ENCODE measurements at regions not wholly inside any gene's neighbourhood (a gene's known extent, or its start where the extent isn't known, plus 50 kb on each side); places are given as distances from the start of the nearest gene placed in this dataset.
A peak's percentile ranks its signal among the peaks of the same experiment; 100 is the strongest.

DNA sequence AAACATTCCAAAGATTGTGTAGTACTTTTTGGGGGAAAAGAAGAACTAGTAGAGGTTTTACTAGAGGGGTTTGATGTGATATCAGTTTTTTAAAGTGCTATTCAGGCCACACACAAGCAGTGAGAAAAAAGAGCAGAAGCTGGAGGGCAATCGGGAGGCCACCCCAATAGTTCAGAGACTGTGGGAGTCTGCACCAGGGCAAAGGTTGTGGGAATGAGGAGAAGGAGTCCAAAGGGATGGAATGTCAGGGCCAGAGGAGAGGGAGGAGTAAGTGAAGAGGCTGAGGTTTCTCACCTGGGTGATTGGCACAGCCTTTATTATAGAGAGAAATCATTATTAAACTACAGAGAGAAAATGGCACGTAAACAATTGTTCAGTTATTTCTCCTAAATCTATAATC lies 134.9 kb upstream of the RAD23B start:
- no peak for TF ChIP-seq SUZ12 (IDR thresholded peaks at IDR 0.05; ENCODE audit: extremely low read depth, insufficient read depth, insufficient read length)
- TF ChIP-seq YY1 (IDR thresholded peaks at IDR 0.05; ENCODE audit: insufficient read depth, insufficient read length), result no peak
- no peak for TF ChIP-seq ZNF274 (IDR thresholded peaks at IDR 0.05; ENCODE audit: low read depth, low read length)
- Histone ChIP-seq H3K4me3 (ENCODE audit: insufficient read length, low read depth) (no peak overlapping the region), H3K9me3 (ENCODE audit: insufficient read depth, low read length) (peaks cover 23% of the 10 kb centered on the region), H3K27me3 (ENCODE audit: insufficient read depth, insufficient read length) (no peaks in the 10 kb centered on the region), H3K36me3 (ENCODE audit: insufficient read depth, insufficient read length, low read length) (no peaks in the 10 kb centered on the region), H3K9ac (ENCODE audit: insufficient read length, low read depth) (no peak overlapping the region), H3K4me1 (ENCODE audit: insufficient read depth, insufficient read length) (no peaks in the 10 kb centered on the region)
- DNase-seq (ENCODE audit: low read depth, low spot score), result no peak

DNA sequence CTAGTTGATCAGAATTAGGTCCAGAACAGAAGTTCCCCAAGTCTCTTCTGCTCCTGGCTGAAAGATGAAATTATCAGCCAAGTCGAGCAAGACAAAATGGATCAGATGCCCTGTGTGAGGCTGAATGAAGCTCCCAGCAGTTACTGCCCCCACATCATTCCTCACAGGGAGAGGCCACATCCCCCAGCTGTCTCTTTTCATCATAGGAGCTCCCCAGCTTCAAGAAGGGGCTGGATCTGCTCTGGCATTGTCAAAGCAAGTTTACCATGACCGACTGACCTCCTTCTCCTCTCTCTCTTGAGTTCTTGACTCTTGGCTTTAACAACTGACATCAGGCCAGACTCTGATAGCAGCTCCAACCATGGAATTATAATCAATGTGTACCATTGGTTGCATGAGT lies 133.3 kb upstream of the RAD23B start:
- Histone ChIP-seq H3K27me3 (ENCODE audit: insufficient read depth, insufficient read length) (no peaks in the 10 kb centered on the region), H3K4me3 (ENCODE audit: insufficient read length, low read depth) (no peak overlapping the region), H3K9ac (ENCODE audit: insufficient read length, low read depth) (no peak overlapping the region), H3K4me1 (ENCODE audit: insufficient read depth, insufficient read length) (peaks cover 3% of the 10 kb centered on the region), H3K36me3 (ENCODE audit: insufficient read depth, insufficient read length, low read length) (no peaks in the 10 kb centered on the region), H3K9me3 (ENCODE audit: insufficient read depth, low read length) (peaks cover 23% of the 10 kb centered on the region)
- TF ChIP-seq YY1 (IDR thresholded peaks at IDR 0.05; ENCODE audit: insufficient read depth, insufficient read length) (no peak), ZNF274 (IDR thresholded peaks at IDR 0.05; ENCODE audit: low read depth, low read length) (no peak), SUZ12 (IDR thresholded peaks at IDR 0.05; ENCODE audit: extremely low read depth, insufficient read depth, insufficient read length) (no peak)
- DNase-seq (ENCODE audit: low read depth, low spot score), result no peak

DNA sequence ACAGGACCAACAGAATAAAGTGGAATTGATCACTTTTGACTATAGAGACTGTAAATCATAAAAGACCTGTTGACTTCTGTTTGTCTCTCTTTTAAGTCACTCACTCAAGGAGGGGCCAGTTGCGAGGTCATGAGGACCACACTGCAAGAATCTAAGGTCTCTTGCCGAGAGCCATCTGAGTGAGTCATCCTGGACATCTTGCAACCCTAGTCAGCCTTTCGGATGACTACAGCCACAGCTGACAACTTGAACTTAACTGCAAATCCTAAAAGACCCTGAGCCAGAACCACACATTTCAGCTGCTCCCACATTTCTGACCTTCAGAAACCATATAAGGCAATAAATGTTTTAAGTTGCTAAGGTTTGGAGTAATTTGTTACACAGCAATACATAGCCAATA lies 129.7 kb upstream of the RAD23B start:
- no peak for TF ChIP-seq SUZ12 (IDR thresholded peaks at IDR 0.05; ENCODE audit: extremely low read depth, insufficient read depth, insufficient read length)
- no peak for TF ChIP-seq YY1 (IDR thresholded peaks at IDR 0.05; ENCODE audit: insufficient read depth, insufficient read length)
- no peak for TF ChIP-seq ZNF274 (IDR thresholded peaks at IDR 0.05; ENCODE audit: low read depth, low read length)
- H3K27me3 ChIP-seq (ENCODE audit: insufficient read depth, insufficient read length), result no peaks in the 10 kb centered on the region

DNA sequence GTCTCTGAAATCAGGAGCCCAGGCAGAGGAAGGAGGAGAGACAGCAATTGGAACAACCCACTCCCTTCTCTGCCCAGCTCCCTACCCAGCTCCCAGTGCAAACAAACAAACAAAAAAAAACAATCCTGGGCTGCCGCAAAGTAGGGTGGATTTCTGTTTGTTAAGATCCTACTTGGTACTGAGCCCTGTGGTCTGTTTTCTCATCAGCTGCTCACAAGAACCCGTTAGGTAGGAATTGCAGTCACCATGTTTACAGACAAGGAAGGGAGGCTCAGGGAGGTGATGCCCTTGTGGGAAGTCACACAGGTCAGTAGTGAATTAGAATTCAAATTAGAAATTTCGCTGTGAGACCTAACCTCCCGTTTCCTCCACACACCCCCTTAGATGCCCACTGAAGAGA lies 128.8 kb upstream of the RAD23B start:
- Histone ChIP-seq H3K4me3 (ENCODE audit: insufficient read length, low read depth) (no peak overlapping the region), H3K9ac (ENCODE audit: insufficient read length, low read depth) (no peak overlapping the region), H3K4me1 (ENCODE audit: insufficient read depth, insufficient read length) (peaks cover 3% of the 10 kb centered on the region), H3K27me3 (ENCODE audit: insufficient read depth, insufficient read length) (no peaks in the 10 kb centered on the region), H3K36me3 (ENCODE audit: insufficient read depth, insufficient read length, low read length) (no peaks in the 10 kb centered on the region), H3K9me3 (ENCODE audit: insufficient read depth, low read length) (peaks cover 22% of the 10 kb centered on the region)
- DNase-seq (ENCODE audit: low read depth, low spot score), result no peak
- TF ChIP-seq SUZ12 (IDR thresholded peaks at IDR 0.05; ENCODE audit: extremely low read depth, insufficient read depth, insufficient read length) (no peak), YY1 (IDR thresholded peaks at IDR 0.05; ENCODE audit: insufficient read depth, insufficient read length) (no peak), ZNF274 (IDR thresholded peaks at IDR 0.05; ENCODE audit: low read depth, low read length) (no peak)

More for the DNA sequence above, 129.7 kb upstream of the RAD23B start:
- no peak for DNase-seq (ENCODE audit: low read depth, low spot score)
- Histone ChIP-seq H3K4me1 (ENCODE audit: insufficient read depth, insufficient read length) (peaks cover 3% of the 10 kb centered on the region), H3K9me3 (ENCODE audit: insufficient read depth, low read length) (peaks cover 23% of the 10 kb centered on the region), H3K36me3 (ENCODE audit: insufficient read depth, insufficient read length, low read length) (no peaks in the 10 kb centered on the region), H3K4me3 (ENCODE audit: insufficient read length, low read depth) (no peak overlapping the region), H3K9ac (ENCODE audit: insufficient read length, low read depth) (no peak overlapping the region)

DNA sequence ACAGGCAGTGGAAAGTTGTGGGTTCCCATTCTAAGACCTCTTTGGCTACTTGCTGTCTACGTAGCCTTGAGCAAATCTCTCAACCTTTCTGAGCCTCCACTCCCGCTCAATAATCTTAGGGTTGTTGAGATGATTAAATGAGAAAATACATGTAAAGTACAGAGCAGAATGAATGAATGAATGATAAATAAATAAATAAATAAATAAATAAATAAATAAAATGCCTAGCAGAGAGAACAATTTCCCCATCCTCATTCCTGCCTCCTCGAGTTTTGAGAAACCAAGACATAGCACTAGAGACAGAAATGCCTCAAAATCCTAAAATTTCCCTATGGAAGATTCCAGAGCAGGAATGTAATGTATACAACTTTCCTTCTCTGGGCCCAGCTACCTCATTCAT lies 128.3 kb upstream of the RAD23B start:
- no peak overlapping the region for H3K4me3 ChIP-seq (ENCODE audit: insufficient read length, low read depth)
- TF ChIP-seq SUZ12 (IDR thresholded peaks at IDR 0.05; ENCODE audit: extremely low read depth, insufficient read depth, insufficient read length), result no peak
- no peak for TF ChIP-seq ZNF274 (IDR thresholded peaks at IDR 0.05; ENCODE audit: low read depth, low read length)
- TF ChIP-seq YY1 (IDR thresholded peaks at IDR 0.05; ENCODE audit: insufficient read depth, insufficient read length), result no peak
- no peaks in the 10 kb centered on the region for H3K27me3 ChIP-seq (ENCODE audit: insufficient read depth, insufficient read length)
- DNase-seq (ENCODE audit: low read depth, low spot score), result no peak
- peaks cover 18% of the 10 kb centered on the region for H3K9me3 ChIP-seq (ENCODE audit: insufficient read depth, low read length)
- no peaks in the 10 kb centered on the region for H3K36me3 ChIP-seq (ENCODE audit: insufficient read depth, insufficient read length, low read length)
- H3K9ac ChIP-seq (ENCODE audit: insufficient read length, low read depth), result no peak overlapping the region
- H3K4me1 ChIP-seq (ENCODE audit: insufficient read depth, insufficient read length), result peaks cover 3% of the 10 kb centered on the region

DNA sequence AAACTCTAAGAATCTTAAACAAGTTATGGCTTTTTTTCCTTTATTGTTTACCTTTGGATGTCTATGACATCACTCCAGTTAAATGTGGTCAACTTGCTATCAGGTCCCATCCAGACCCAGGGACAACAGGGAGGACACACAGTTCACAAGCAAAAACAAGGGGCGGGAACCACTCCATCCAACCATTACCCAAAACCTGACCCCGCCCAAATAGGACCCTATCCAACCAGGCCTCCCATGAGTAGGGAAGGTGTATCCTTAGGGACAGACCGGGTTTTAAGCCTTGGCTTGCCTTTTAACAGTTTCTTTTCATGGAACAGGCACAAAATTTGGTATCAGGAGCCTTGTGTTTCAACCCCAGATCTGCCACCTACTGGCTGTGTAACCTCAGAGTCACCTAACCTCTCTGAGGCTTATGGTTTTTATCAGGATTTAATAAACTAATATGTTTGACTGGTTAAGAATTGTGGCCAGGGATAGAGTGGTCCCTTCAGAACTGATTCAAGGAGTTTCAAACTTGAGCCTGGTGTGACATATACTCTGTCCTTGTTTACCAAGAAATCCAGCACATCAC lies 127.7 kb upstream of the RAD23B start:
- no peak for DNase-seq (ENCODE audit: low read depth, low spot score)
- Histone ChIP-seq H3K27me3 (ENCODE audit: insufficient read depth, insufficient read length) (no peaks in the 10 kb centered on the region), H3K9ac (ENCODE audit: insufficient read length, low read depth) (no peak overlapping the region), H3K4me1 (ENCODE audit: insufficient read depth, insufficient read length) (peaks cover 3% of the 10 kb centered on the region), H3K4me3 (ENCODE audit: insufficient read length, low read depth) (no peak overlapping the region), H3K9me3 (ENCODE audit: insufficient read depth, low read length) (peaks cover 17% of the 10 kb centered on the region), H3K36me3 (ENCODE audit: insufficient read depth, insufficient read length, low read length) (no peaks in the 10 kb centered on the region)
- TF ChIP-seq SUZ12 (IDR thresholded peaks at IDR 0.05; ENCODE audit: extremely low read depth, insufficient read depth, insufficient read length) (no peak), YY1 (IDR thresholded peaks at IDR 0.05; ENCODE audit: insufficient read depth, insufficient read length) (no peak), ZNF274 (IDR thresholded peaks at IDR 0.05; ENCODE audit: low read depth, low read length) (no peak)

DNA sequence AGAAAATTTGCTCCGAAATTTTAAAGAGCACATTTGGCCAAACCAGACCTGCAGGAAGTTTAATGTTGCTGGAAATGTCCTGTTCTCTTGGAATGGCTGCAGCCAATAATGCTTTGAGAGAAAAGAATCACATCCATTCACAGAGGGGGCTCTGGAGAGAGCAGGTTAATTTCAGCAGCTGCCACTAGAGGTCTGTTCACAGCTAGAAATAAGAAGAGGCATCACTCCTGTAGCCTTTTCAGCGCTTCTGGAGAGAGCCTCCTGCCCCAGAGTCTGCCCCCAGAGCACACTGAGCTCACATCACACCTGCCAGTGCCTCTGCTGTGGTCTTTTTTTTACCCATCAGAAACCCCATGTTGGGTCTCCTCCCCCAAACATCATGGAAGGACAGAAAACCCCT lies 124.8 kb upstream of the RAD23B start:
- peak; percentile 52 for DNase-seq (ENCODE audit: low read depth, low spot score)
- Histone ChIP-seq H3K36me3 (ENCODE audit: insufficient read depth, insufficient read length, low read length) (no peaks in the 10 kb centered on the region), H3K4me3 (ENCODE audit: insufficient read length, low read depth) (no peak overlapping the region), H3K9ac (ENCODE audit: insufficient read length, low read depth) (no peak overlapping the region), H3K9me3 (ENCODE audit: insufficient read depth, low read length) (no peaks in the 10 kb centered on the region; the same call in 1 of the 2 replicates), H3K4me1 (ENCODE audit: insufficient read depth, insufficient read length) (peaks cover 3% of the 10 kb centered on the region), H3K27me3 (ENCODE audit: insufficient read depth, insufficient read length) (no peaks in the 10 kb centered on the region)
- no peak for TF ChIP-seq ZNF274 (IDR thresholded peaks at IDR 0.05; ENCODE audit: low read depth, low read length)
- no peak for TF ChIP-seq SUZ12 (IDR thresholded peaks at IDR 0.05; ENCODE audit: extremely low read depth, insufficient read depth, insufficient read length)
- TF ChIP-seq YY1 (IDR thresholded peaks at IDR 0.05; ENCODE audit: insufficient read depth, insufficient read length), result no peak
